Esophagus squamous epithelium (tissue), 5 donors: ENCODE measurements at regions not wholly inside any gene's neighbourhood (a gene's known extent, or its start where the extent isn't known, plus 50 kb on each side); places are given as distances from the start of the nearest gene placed in this dataset.

Experiments
- DNase-seq: peaks from one replicate; lab custom pipeline; 2025; lab: John Stamatoyannopoulos, UW
- H3K27ac ChIP-seq, 4 donors: fragments of 200-600 bp; sonication (generic); one replicate each; pipeline ENCODE4 v1.5.1; 2016 to 2019; ENCODE audit warnings: mild to moderate bottlenecking in 1 of 4
- H3K27me3 ChIP-seq, 4 donors: fragments of 200-600 bp; sonication (generic); 1 replicate in 3 of 4; 2 replicates in 1 of 4; pipeline versions ENCODE4 v1.5.1 to v1.6.0; 2017 to 2021; ENCODE audit warnings: antibody characterized with exemption in 1 of 4
- H3K36me3 ChIP-seq, 3 donors: fragments of 200-600 bp; sonication (generic); one replicate each; pipeline ENCODE4 v1.5.1; 2016 to 2019
- H3K4me1 ChIP-seq, 3 donors: fragments of 200-600 bp; sonication (generic); one replicate each; pipeline ENCODE4 v1.5.1; 2017 to 2019
- H3K4me3 ChIP-seq, 4 donors: fragments of 200-600 bp; sonication (generic); 1 replicate in 3 of 4; 2 replicates in 1 of 4; pipeline ENCODE4 v1.5.1; 2016 to 2019; ENCODE audit warnings: mild to moderate bottlenecking in 2 of 4, moderate library complexity in 1 of 4
- H3K9me3 ChIP-seq, 3 donors: fragments of 200-600 bp; sonication (generic); one replicate each; pipeline ENCODE4 v1.5.1; 2016 to 2019
- CTCF ChIP-seq, 6 experiments: fragments of 450-650 bp in 4 of 6; fragments of 200-600 bp in 2 of 6; sonication (generic) in 2 of 6; IDR thresholded peaks; one replicate each; pipeline ENCODE4 v1.5.1; 2016 to 2019; ENCODE audit warnings: antibody characterized with exemption in 6 of 6, mild to moderate bottlenecking in 4 of 6, moderate library complexity in 4 of 6
- POLR2A ChIP-seq, 4 donors: fragments of 450-650 bp; IDR thresholded peaks; one replicate each; pipeline ENCODE4 v1.6.1; 2017; ENCODE audit warnings: antibody characterized with exemption in 4 of 4, mild to moderate bottlenecking in 4 of 4, moderate library complexity in 3 of 4
- WGBS, 2 donors: methylation state at CpG; one replicate each; pipeline ENCODE4 v1.1.5; 2018; 5-methylcytosine and 5-hydroxymethylcytosine counted together
- intact Hi-C: fragments of 100-400 bp; cut with DNase I; formaldehyde crosslinking; loops from one replicate; pipeline ENCODE4 v1.15.0; 2022
- donor health status: DM: yes; HTN: yes; CAD: no.

- H3K4me1 ChIP-seq, result no peaks in the 10 kb centered on the region
- H3K27me3 ChIP-seq, result peaks cover 0 to 28% (median 0%) of the 10 kb centered on the region in 4 donors
- TF ChIP-seq CTCF (IDR thresholded peaks at IDR 0.05) (no peak), POLR2A (IDR thresholded peaks at IDR 0.05) (no peak)
- H3K27ac ChIP-seq, result no peak overlapping the region
- H3K36me3 ChIP-seq, result no peaks in the 10 kb centered on the region
- H3K9me3 ChIP-seq, result peaks cover 0 to 6% (median 0%) of the 10 kb centered on the region in 3 donors
- no peak for DNase-seq
- H3K4me3 ChIP-seq, result no peak overlapping the region
- intact Hi-C loops, result no loop called here
These were observed 134.5 kb downstream of the CDH26 start for GRCh38 chr20:60092729-60093128.

- H3K4me1 ChIP-seq, result no peaks in the 10 kb centered on the region
- intact Hi-C loops, result no loop called here
- H3K4me3 ChIP-seq, result no peak overlapping the region
- H3K36me3 ChIP-seq, result no peaks in the 10 kb centered on the region
- DNase-seq, result no peak
- TF ChIP-seq CTCF (IDR thresholded peaks at IDR 0.05) (no peak), POLR2A (IDR thresholded peaks at IDR 0.05) (no peak)
- H3K9me3 ChIP-seq, result peaks cover 0 to 6% (median 0%) of the 10 kb centered on the region in 3 donors
- 83 to 88% methylated on average over 4 to 5 of the region's 5 CpGs for WGBS, 2 donors
- H3K27ac ChIP-seq, result no peak overlapping the region
- peaks cover 0 to 16% (median 0%) of the 10 kb centered on the region in 4 donors for H3K27me3 ChIP-seq
These were observed 137.2 kb downstream of the CDH26 start for GRCh38 chr20:60095456-60095855.

- intact Hi-C loops, result no loop called here
- 75 to 82% methylated on average over 7 to 10 of the region's 10 CpGs for WGBS, 2 donors
These were observed 137.9 kb downstream of the CDH26 start for GRCh38 chr20:60096166-60096565.

GRCh38 chr20:60097285-60097684 is 139.1 kb downstream of the CDH26 start:
- Histone ChIP-seq H3K9me3 (peaks cover 0 to 5% (median 0%) of the 10 kb centered on the region in 3 donors), H3K27me3 (peaks cover 0 to 3% (median 0%) of the 10 kb centered on the region in 4 donors), H3K36me3 (no peaks in the 10 kb centered on the region), H3K27ac (no peak overlapping the region), H3K4me3 (no peak overlapping the region), H3K4me1 (no peaks in the 10 kb centered on the region)
- DNase-seq, result no peak
- intact Hi-C loops, result no loop called here
- WGBS, 2 donors, result 60 to 66% methylated on average over 4 of the region's 4 CpGs
- no peak for TF ChIP-seq POLR2A (IDR thresholded peaks at IDR 0.05)
- TF ChIP-seq CTCF (IDR thresholded peaks at IDR 0.05), result no peak

More at GRCh38 chr20:60096166-60096565, 137.9 kb downstream of the CDH26 start:
- TF ChIP-seq CTCF (IDR thresholded peaks at IDR 0.05), result no peak
- no peak for TF ChIP-seq POLR2A (IDR thresholded peaks at IDR 0.05)
- Histone ChIP-seq H3K4me1 (no peaks in the 10 kb centered on the region), H3K4me3 (no peak overlapping the region), H3K27me3 (peaks cover 0 to 9% (median 0%) of the 10 kb centered on the region in 4 donors), H3K36me3 (no peaks in the 10 kb centered on the region), H3K9me3 (peaks cover 0 to 6% (median 0%) of the 10 kb centered on the region in 3 donors), H3K27ac (no peak overlapping the region)
- DNase-seq, result no peak

- Histone ChIP-seq H3K36me3 (no peaks in the 10 kb centered on the region), H3K27me3 (peaks cover 0 to 3% (median 0%) of the 10 kb centered on the region in 4 donors), H3K27ac (no peak overlapping the region), H3K9me3 (no peaks in the 10 kb centered on the region), H3K4me3 (no peak overlapping the region), H3K4me1 (no peaks in the 10 kb centered on the region)
- TF ChIP-seq CTCF (IDR thresholded peaks at IDR 0.05) (no peak), POLR2A (IDR thresholded peaks at IDR 0.05) (no peak)
- intact Hi-C loops, result no loop called here
- WGBS, 2 donors, result 41% methylated on average over 5 of the region's 5 CpGs
- no peak for DNase-seq
These were observed 142.6 kb downstream of the CDH26 start for GRCh38 chr20:60100780-60101179.
